SU-DHL-6 (cell line): ENCODE measurements at regions not wholly inside any gene's neighbourhood (a gene's known extent, or its start where the extent isn't known, plus 50 kb on each side); places are given as distances from the start of the nearest gene placed in this dataset.

Experiments
- H2AFZ ChIP-seq: fragments of 200-600 bp; sonication (generic); 2 replicates; pipeline ENCODE4 v1.6.1; 2014; ENCODE audit warnings: low read depth, mild to moderate bottlenecking, moderate library complexity, mixed read lengths, antibody characterized with exemption, low read length; ENCODE audit not compliant: severe bottlenecking
- H3F3A ChIP-seq: fragments of 200-600 bp; shearing (Covaris generic); 2 replicates; pipeline ENCODE4 v1.6.0; 2016; ENCODE audit warnings: antibody characterized with exemption, mild to moderate bottlenecking; ENCODE audit not compliant: insufficient read depth
- H3K27ac ChIP-seq: fragments of 200-600 bp; sonication (generic); 2 replicates; pipeline ENCODE4 v1.5.1; 2016; ENCODE audit warnings: low read depth, mild to moderate bottlenecking, low read length, moderate library complexity, mixed read lengths
- H3K27me3 ChIP-seq: fragments of 200-600 bp; sonication (generic), shearing (Covaris generic); 2 replicates; pipeline ENCODE4 v1.6.0; 2014; ENCODE audit warnings: mild to moderate bottlenecking, low read length
- H3K36me3 ChIP-seq: fragments of 200-600 bp; sonication (generic); 2 replicates; pipeline ENCODE4 v1.6.1; 2014; ENCODE audit warnings: mild to moderate bottlenecking, low read length, mixed read lengths
- H3K4me2 ChIP-seq: fragments of 300-600, 200-600 bp; shearing (Covaris generic), sonication (generic); 2 replicates; pipeline ENCODE4 v1.6.0; 2014; ENCODE audit warnings: low read length, low read depth, mild to moderate bottlenecking; ENCODE audit not compliant: poor library complexity, severe bottlenecking
- H3K4me3 ChIP-seq: fragments of 200-600 bp; sonication (generic); 2 replicates; pipeline ENCODE4 v1.5.1; 2014; ENCODE audit warnings: antibody characterized with exemption, low read length, mild to moderate bottlenecking, mixed read lengths; ENCODE audit not compliant: insufficient read depth, poor library complexity, severe bottlenecking
- H3K79me2 ChIP-seq: fragments of 200-600 bp; sonication (generic); 2 replicates; pipeline ENCODE4 v1.6.1; 2014; ENCODE audit warnings: mild to moderate bottlenecking, low read length, moderate library complexity; ENCODE audit not compliant: insufficient read depth
- H3K9ac ChIP-seq: fragments of 200-600 bp; sonication (generic); 2 replicates; pipeline ENCODE4 v1.7.0; 2014; ENCODE audit warnings: mild to moderate bottlenecking, low read length
- H3K9me2 ChIP-seq: fragments of 200-600 bp; sonication (generic); replicated peaks from 2 replicates; pipeline ENCODE4 v1.6.1; 2014; ENCODE audit warnings: low read length; ENCODE audit not compliant: insufficient read depth
- H3K9me3 ChIP-seq: fragments of 200-600 bp; sonication (generic); 2 replicates; pipeline ENCODE4 v1.6.1; 2014; ENCODE audit warnings: low read length, mixed read lengths; ENCODE audit not compliant: insufficient read depth
- H4K20me1 ChIP-seq: fragments of 200-600 bp; sonication (generic); 2 replicates; pipeline ENCODE4 v1.6.1; 2014; ENCODE audit warnings: low read depth, mild to moderate bottlenecking, antibody characterized with exemption, low read length, moderate library complexity, mixed read lengths
- CTCF ChIP-seq: fragments of 200-600 bp; sonication (generic); IDR thresholded peaks from one replicate; pipeline ENCODE4 v1.5.1; 2017; ENCODE audit warnings: antibody characterized with exemption, mild to moderate bottlenecking, low read length, moderate library complexity; ENCODE audit not compliant: insufficient read depth, poor library complexity, severe bottlenecking
- EZH2phosphoT487 ChIP-seq: fragments of 200-600 bp; sonication (generic), shearing (Covaris generic); conservative IDR thresholded peaks from 2 replicates; pipeline ENCODE4 v1.6.1; 2018; ENCODE audit warnings: mild to moderate bottlenecking, antibody characterized with exemption, low read length, moderate library complexity, mixed read lengths

- no peak overlapping the region for H3K4me3 ChIP-seq
- H3K9me3 ChIP-seq = no peaks in the 10 kb centered on the region
- H3K27me3 ChIP-seq = no peaks in the 10 kb centered on the region
- H3K36me3 ChIP-seq = no peaks in the 10 kb centered on the region
- H3K4me2 ChIP-seq = no peak overlapping the region
- no peaks in the 10 kb centered on the region for H3K9me2 ChIP-seq
- H3K27ac ChIP-seq = no peak overlapping the region
- no peaks in the 10 kb centered on the region for H3F3A ChIP-seq
- H2AFZ ChIP-seq = no peak overlapping the region
- H3K9ac ChIP-seq = no peak overlapping the region
- H4K20me1 ChIP-seq = no peaks in the 10 kb centered on the region
- no peaks in the 10 kb centered on the region for H3K79me2 ChIP-seq
- TF ChIP-seq EZH2phosphoT487 (no peak), CTCF (no peak)
Observed at GRCh38 chr2:6648596-6649247, 217.0 kb downstream of the CMPK2 start.

- Histone ChIP-seq H3K4me3 (no peak overlapping the region), H3K9ac (no peak overlapping the region), H3K9me3 (no peaks in the 10 kb centered on the region), H3K79me2 (no peaks in the 10 kb centered on the region), H4K20me1 (no peaks in the 10 kb centered on the region), H3K27ac (no peak overlapping the region), H3K4me2 (no peak overlapping the region), H3K36me3 (no peaks in the 10 kb centered on the region), H3F3A (no peaks in the 10 kb centered on the region), H3K27me3 (no peaks in the 10 kb centered on the region), H2AFZ (no peak overlapping the region), H3K9me2 (no peaks in the 10 kb centered on the region)
- no peak for TF ChIP-seq CTCF
- no peak for TF ChIP-seq EZH2phosphoT487
Observed at GRCh38 chr2:6650311-6650710, 215.4 kb downstream of the CMPK2 start.

GRCh38 chr2:6652251-6652650 is 213.5 kb downstream of the CMPK2 start:
- Histone ChIP-seq H3K79me2 (no peaks in the 10 kb centered on the region), H3K27ac (no peak overlapping the region), H3F3A (no peaks in the 10 kb centered on the region), H3K9me3 (no peaks in the 10 kb centered on the region), H3K9ac (no peak overlapping the region), H3K27me3 (no peaks in the 10 kb centered on the region), H3K36me3 (no peaks in the 10 kb centered on the region), H2AFZ (no peak overlapping the region), H3K9me2 (no peaks in the 10 kb centered on the region), H3K4me3 (no peak overlapping the region), H3K4me2 (no peak overlapping the region), H4K20me1 (no peaks in the 10 kb centered on the region)
- no peak for TF ChIP-seq CTCF
- TF ChIP-seq EZH2phosphoT487 = no peak
